ENCODE measurements at regions not wholly inside any gene's neighbourhood (a gene's known extent, or its start where the extent isn't known, plus 50 kb on each side); places are given as distances from the start of the nearest gene placed in this dataset.

DNA sequence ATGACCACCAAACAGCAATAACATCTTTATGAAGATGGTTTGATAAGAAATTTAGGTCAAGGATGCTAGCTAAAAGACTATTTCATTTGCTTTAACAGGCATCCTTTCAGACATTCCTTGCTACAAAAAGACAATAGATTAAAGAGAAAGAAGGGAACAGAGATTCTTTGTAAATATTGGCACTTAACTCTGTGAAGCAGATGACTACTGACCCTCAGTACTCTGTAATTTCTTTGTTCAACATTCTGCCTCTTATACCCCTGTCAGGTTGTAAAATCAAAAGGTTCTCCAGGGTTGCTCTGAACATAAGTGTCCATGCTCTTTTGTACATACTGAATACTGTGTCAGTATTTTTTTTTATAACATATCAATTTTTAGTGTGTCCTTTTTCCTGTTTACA is 610.6 kb upstream of the GRAMD2B start:
- TF ChIP-seq CTCF (IDR thresholded peaks at IDR 0.05) (no peak), POLR2A (IDR thresholded peaks at IDR 0.05) (no peak)
